ENCODE measurements at regions not wholly inside any gene's neighbourhood (a gene's known extent, or its start where the extent isn't known, plus 50 kb on each side); places are given as distances from the start of the nearest gene placed in this dataset.
"Not testable (repeated sequence)": the region's sequence is repeated elsewhere in the genome, so short reads cannot be mapped to it uniquely, and the experiment has no call there.

DNA sequence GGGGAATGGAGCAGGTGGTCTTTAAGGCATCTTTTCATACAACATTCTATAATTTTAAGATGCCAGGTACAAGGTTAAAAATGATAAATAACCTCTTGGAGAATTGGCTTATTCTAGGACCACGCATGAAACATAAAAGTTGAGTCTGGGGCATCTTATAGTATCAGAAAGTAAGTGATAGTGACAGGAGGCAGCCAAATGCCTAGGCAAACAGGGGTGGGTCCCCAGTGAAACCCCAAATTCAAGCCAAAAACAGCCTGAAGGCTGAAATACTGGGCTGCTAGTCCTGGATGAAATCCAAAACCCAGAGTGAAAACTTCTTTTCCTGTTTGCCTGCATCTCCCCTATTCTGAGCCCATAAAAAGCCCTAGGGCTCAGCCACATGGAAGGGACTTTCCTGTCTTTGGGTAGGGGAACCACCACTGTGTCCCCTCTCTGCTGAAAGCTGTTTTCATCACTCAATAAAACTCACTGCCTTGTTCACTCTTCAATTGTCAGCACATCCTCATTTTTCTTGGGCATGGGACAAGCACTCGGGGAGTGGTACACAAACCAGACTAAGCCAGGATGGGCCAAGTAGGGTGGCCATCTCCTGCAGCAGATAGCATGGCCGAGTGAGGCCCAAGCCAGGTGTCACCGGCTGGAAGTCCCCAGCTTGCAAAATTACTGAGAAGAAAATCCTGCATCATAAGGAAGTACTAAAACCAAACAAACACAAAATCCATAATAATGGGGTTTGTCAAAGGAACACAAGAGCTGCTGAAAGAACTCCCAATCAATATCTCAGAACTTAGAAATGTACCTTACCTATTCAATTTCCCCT lies 241.6 kb upstream of the GALNT17 start:
- H3K27me3 Mint-ChIP-seq: peaks cover 0 to 6% of the 10 kb centered on the region in 2 donors
- H3K36me3 Mint-ChIP-seq: peaks cover 0 to 2% of the 10 kb centered on the region in 2 donors
- ATAC-seq (replicated peaks) (no peak), DNase-seq (no peak)
- H3K4me1 Mint-ChIP-seq: no peaks in the 10 kb centered on the region
- no peak overlapping the region for H3K27ac Mint-ChIP-seq
- H3K9me3 Mint-ChIP-seq: peaks cover 16% of the 10 kb centered on the region in 2 donors
- H3K4me3 Mint-ChIP-seq: no peak overlapping the region

DNA sequence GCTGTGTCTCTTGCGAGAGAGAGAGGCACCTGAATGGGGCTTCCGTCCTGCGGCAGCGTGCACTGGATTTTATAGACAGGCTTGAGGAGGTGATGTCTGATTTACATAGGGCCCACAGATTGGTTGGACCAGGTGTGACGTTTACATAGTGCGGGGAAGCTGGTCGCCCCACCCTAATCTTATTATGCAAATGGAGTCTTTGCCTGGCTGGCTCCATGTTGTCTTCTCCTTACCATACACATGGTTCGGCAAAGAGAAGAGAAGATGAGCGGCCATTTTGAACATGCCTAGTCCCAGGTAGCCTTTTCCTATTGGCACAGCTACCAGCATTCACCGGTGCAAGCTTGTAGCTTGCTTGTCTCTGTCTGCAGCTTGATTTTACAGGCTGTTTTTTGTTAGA lies 238.5 kb upstream of the GALNT17 start:
- H3K4me3 Mint-ChIP-seq: no peak overlapping the region
- DNase-seq: no peak
- H3K27ac Mint-ChIP-seq: no peak overlapping the region
- H3K9me3 Mint-ChIP-seq: peaks cover 12 to 13% of the 10 kb centered on the region in 2 donors
- H3K4me1 Mint-ChIP-seq: no peaks in the 10 kb centered on the region
- H3K27me3 Mint-ChIP-seq: no peaks in the 10 kb centered on the region
- peaks cover 0 to 2% of the 10 kb centered on the region in 2 donors for H3K36me3 Mint-ChIP-seq
- no peak for ATAC-seq (replicated peaks)

- H3K27me3 Mint-ChIP-seq: no peaks in the 10 kb centered on the region
Measured at GRCh38 chr7:70893971-70894715, 237.8 kb upstream of the GALNT17 start.

GRCh38 chr7:70894799-70895198 lies 237.1 kb upstream of the GALNT17 start:
- no peak for ATAC-seq (replicated peaks)
- Mint-ChIP-seq H3K27me3 (no peaks in the 10 kb centered on the region), H3K4me1 (no peaks in the 10 kb centered on the region), H3K36me3 (peaks cover 0 to 2% of the 10 kb centered on the region in 2 donors), H3K9me3 (peaks cover 11 to 16% of the 10 kb centered on the region in 2 donors), H3K27ac (no peak overlapping the region), H3K4me3 (no peak overlapping the region)
- no peak for DNase-seq

More at GRCh38 chr7:70893971-70894715, 237.8 kb upstream of the GALNT17 start:
- Mint-ChIP-seq H3K4me1 (no peaks in the 10 kb centered on the region), H3K9me3 (peaks cover 11 to 14% of the 10 kb centered on the region in 2 donors), H3K4me3 (no peak overlapping the region), H3K36me3 (peaks cover 0 to 2% of the 10 kb centered on the region in 2 donors), H3K27ac (no peak overlapping the region)
- DNase-seq: no peak
- no peak for ATAC-seq (replicated peaks)

DNA sequence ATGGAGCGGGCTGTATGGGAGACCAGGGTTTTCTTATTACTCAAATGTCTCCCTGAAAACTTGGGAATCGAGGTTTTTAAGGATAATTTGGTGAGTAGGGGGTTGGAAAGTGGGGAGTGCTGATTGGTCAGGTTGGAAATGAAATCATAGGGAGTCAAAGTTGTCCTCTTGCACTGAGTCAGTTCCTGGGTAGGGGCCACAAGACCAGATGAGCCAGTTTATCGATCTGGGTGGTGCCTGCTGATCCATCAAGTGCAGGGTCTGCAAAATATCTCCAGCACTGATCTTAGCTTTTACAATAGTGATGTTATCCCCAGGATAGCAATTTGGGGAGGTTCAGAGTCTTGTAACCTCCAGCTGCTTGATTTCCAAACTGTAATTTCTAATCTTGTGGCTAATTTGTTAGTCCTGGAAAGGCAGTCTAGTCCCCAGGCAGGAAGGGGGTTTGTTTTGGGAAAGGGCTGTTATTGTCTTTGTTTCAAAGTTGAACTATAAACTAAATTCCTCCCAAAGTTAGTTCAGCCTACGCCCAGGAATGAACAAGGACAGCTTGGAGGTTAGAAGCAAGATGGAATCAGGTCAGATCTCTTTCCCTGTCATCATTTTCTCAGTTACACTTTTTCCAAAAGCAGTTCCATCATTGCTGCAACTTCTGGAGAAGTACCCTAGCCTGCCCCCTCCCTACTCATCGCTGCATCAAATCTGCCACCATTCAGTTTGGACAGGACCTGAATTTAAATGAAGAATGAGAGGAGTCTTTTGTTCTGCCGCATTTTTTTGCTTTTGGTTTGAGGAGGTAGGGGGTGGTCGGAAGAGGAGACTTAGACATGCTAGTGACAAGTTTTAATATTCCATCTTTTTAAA lies 236.4 kb upstream of the GALNT17 start:
- not testable (repeated sequence) for H3K4me1 Mint-ChIP-seq; H3K4me3 Mint-ChIP-seq; ATAC-seq (replicated peaks); H3K27me3 Mint-ChIP-seq; DNase-seq; H3K36me3 Mint-ChIP-seq; H3K27ac Mint-ChIP-seq
- H3K9me3 Mint-ChIP-seq: peaks cover 8 to 16% of the 10 kb centered on the region in 2 donors

GRCh38 chr7:70907259-70908247 lies 224.4 kb upstream of the GALNT17 start:
- ATAC-seq (replicated peaks): no peak
- H3K36me3 Mint-ChIP-seq: peaks cover 2 to 4% of the 10 kb centered on the region in 2 donors
- peaks cover 12 to 13% of the 10 kb centered on the region in 2 donors for H3K9me3 Mint-ChIP-seq
- no peak overlapping the region for H3K4me3 Mint-ChIP-seq
- H3K27ac Mint-ChIP-seq: no peak overlapping the region
- H3K27me3 Mint-ChIP-seq: no peaks in the 10 kb centered on the region
- DNase-seq: no peak
- H3K4me1 Mint-ChIP-seq: no peaks in the 10 kb centered on the region

DNA sequence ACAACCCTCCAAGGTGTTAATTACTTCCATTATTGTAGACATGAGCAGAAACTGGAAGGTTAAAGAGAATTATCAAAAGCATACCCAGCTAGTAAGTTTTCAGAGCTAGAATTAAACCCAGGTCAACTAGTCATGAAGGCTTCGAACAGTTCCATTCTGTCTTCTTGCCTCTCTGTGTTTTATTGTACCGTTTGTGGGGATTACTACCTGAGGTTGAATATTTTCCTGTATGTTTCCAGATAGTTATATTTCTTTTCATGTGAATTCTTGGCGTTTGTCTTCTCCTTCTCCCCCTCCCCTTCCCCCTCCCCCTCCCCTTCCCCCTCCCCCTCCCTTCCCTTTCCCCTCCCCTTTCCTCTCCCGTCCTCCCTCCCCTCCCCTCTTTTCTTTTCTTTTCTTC lies 218.0 kb upstream of the GALNT17 start:
- ATAC-seq (replicated peaks) (no peak), DNase-seq (no peak)
- Mint-ChIP-seq H3K4me3 (no peak overlapping the region), H3K27ac (no peak overlapping the region), H3K36me3 (no peaks in the 10 kb centered on the region), H3K4me1 (no peaks in the 10 kb centered on the region), H3K27me3 (no peaks in the 10 kb centered on the region), H3K9me3 (peaks cover 2 to 3% of the 10 kb centered on the region in 2 donors)

DNA sequence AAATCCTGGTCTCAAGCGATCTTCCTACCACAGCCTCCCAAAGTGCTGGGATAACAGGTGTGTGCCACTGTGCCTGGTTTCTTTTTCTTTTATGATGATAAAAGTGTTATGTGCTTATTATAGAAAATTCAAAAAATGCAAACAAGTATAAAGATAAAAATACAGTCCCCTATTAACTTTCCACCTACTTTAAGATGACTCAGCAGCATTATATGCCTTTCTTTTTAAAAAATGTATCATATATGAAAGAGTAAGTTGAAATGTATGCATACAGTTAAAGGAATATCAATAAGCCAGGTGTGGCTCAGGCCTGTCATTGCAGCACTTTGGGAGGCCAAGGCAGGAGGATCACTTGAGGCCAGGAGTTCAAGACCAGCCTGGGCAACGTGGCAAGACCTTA lies 216.9 kb upstream of the GALNT17 start:
- no peak overlapping the region for H3K27ac Mint-ChIP-seq
- ATAC-seq (replicated peaks) (no peak), DNase-seq (no peak)
- no peak overlapping the region for H3K4me3 Mint-ChIP-seq
- peaks cover 2 to 3% of the 10 kb centered on the region in 2 donors for H3K9me3 Mint-ChIP-seq
- H3K4me1 Mint-ChIP-seq: no peaks in the 10 kb centered on the region
- H3K36me3 Mint-ChIP-seq: no peaks in the 10 kb centered on the region
- H3K27me3 Mint-ChIP-seq: no peaks in the 10 kb centered on the region

- ATAC-seq (replicated peaks) (no peak), DNase-seq (no peak)
- H3K36me3 Mint-ChIP-seq: no peaks in the 10 kb centered on the region
- H3K27me3 Mint-ChIP-seq: no peaks in the 10 kb centered on the region
- H3K27ac Mint-ChIP-seq: no peak overlapping the region
- H3K4me1 Mint-ChIP-seq: no peaks in the 10 kb centered on the region
- H3K9me3 Mint-ChIP-seq: peaks cover 3 to 4% of the 10 kb centered on the region in 2 donors
- H3K4me3 Mint-ChIP-seq: no peak overlapping the region
Measured at GRCh38 chr7:70919481-70920073, 212.4 kb upstream of the GALNT17 start.

- Mint-ChIP-seq H3K4me3 (no peak overlapping the region), H3K27me3 (no peaks in the 10 kb centered on the region), H3K9me3 (peaks cover 3 to 4% of the 10 kb centered on the region in 2 donors), H3K27ac (no peak overlapping the region), H3K36me3 (no peaks in the 10 kb centered on the region), H3K4me1 (no peaks in the 10 kb centered on the region)
- ATAC-seq (replicated peaks): no peak
- DNase-seq: no peak
Measured at GRCh38 chr7:70920876-70921275, 211.1 kb upstream of the GALNT17 start.

GRCh38 chr7:70923181-70923845 lies 208.6 kb upstream of the GALNT17 start:
- no peaks in the 10 kb centered on the region for H3K4me1 Mint-ChIP-seq
- ATAC-seq (replicated peaks): no peak
- no peak overlapping the region for H3K27ac Mint-ChIP-seq
- no peak overlapping the region for H3K4me3 Mint-ChIP-seq
- H3K9me3 Mint-ChIP-seq: peaks cover 3 to 4% of the 10 kb centered on the region in 2 donors
- no peaks in the 10 kb centered on the region for H3K36me3 Mint-ChIP-seq
- H3K27me3 Mint-ChIP-seq: no peaks in the 10 kb centered on the region
- DNase-seq: no peak

DNA sequence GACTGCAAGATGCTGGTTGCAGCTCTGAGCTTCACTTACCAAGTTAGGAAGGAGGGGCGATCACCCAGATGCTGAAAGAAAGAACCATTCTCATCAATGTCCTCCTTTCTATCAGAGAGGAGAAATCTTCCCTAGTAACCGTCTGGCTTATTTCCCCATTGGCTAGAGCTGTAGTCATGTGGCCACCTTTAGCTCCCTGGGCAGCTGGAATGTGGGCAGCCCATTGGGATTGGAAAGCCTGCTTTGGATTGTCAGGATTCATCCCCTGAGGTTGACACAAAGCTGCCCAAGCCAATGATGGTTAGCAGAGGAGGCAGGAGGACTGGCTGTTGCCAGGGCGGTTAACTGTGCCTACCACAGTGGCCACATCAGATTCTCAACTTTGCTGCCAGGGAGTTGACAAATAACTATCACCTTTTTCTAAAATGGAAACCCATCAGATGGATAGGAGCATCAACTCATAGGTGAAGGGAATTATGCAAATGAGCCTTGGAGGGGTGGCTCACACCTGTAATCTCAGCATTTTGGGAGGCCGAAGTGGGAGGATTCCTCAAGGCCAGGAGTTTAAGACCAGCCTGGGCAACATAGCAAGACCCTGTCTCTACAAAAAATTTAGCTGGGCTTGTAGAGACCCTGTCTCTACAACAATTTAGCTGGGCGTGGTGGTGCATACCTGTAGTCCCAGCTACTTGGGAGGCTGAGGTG lies 206.4 kb upstream of the GALNT17 start:
- no peaks in the 10 kb centered on the region for H3K4me1 Mint-ChIP-seq
- no peaks in the 10 kb centered on the region for H3K27me3 Mint-ChIP-seq
- H3K27ac Mint-ChIP-seq: no peak overlapping the region
- H3K4me3 Mint-ChIP-seq: no peak overlapping the region
- peaks cover 6 to 8% of the 10 kb centered on the region in 2 donors for H3K9me3 Mint-ChIP-seq
- no peak for DNase-seq
- ATAC-seq (replicated peaks): no peak
- no peaks in the 10 kb centered on the region for H3K36me3 Mint-ChIP-seq

All from stimulated activated naive B cell treated with anti-CD40 and anti-IgM and Interleukin-4, amounts not matched to agents 10 μg/mL and 1 μg/mL and 100 μg/mL, for 72 hours (primary cell).